PC-9 (cell line): ENCODE measurements at regions not wholly inside any gene's neighbourhood (a gene's known extent, or its start where the extent isn't known, plus 50 kb on each side); places are given as distances from the start of the nearest gene placed in this dataset.

ENCODE experiments used
- EZH2 ChIP-seq: fragments of 200-600 bp; sonication (generic); IDR thresholded peaks from 2 replicates; pipeline ENCODE4 v1.8.0; 2017; ENCODE audit warnings: antibody characterized with exemption, low read depth
- TF ChIP-seq, protein P1 (sequence below): fragments of 200-600 bp; sonication (generic); conservative IDR thresholded peaks from 2 replicates; pipeline ENCODE4 v1.6.1; 2017; ENCODE audit warnings: mixed run types, antibody characterized with exemption, mild to moderate bottlenecking, moderate library complexity

DNA sequence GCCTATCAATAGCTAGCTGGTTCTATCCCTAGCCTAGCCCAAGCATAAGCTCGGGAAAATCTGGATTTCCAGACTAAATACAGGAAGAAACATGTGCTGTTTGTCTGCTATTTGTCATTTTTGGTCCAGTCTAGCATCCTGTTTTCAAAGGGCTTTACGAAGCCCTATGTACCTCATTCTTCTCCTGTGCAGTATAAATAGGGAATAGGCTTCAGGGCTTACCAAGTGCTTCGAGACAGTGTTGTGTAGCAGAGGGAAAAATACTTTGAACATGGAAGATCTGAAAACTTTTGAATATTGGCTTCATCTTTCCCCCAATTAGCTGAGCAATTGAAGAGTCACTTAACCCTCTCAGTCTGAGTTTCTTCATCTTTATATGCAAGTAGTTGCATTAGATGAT lies 679.8 kb downstream of the TDRD15 start:
- TF ChIP-seq, protein P1, sequence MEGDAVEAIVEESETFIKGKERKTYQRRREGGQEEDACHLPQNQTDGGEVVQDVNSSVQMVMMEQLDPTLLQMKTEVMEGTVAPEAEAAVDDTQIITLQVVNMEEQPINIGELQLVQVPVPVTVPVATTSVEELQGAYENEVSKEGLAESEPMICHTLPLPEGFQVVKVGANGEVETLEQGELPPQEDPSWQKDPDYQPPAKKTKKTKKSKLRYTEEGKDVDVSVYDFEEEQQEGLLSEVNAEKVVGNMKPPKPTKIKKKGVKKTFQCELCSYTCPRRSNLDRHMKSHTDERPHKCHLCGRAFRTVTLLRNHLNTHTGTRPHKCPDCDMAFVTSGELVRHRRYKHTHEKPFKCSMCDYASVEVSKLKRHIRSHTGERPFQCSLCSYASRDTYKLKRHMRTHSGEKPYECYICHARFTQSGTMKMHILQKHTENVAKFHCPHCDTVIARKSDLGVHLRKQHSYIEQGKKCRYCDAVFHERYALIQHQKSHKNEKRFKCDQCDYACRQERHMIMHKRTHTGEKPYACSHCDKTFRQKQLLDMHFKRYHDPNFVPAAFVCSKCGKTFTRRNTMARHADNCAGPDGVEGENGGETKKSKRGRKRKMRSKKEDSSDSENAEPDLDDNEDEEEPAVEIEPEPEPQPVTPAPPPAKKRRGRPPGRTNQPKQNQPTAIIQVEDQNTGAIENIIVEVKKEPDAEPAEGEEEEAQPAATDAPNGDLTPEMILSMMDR: no peak
- no peak for TF ChIP-seq EZH2
